Progenitor cell of endocrine pancreas (in vitro differentiated cells): ENCODE measurements at regions not wholly inside any gene's neighbourhood (a gene's known extent, or its start where the extent isn't known, plus 50 kb on each side); places are given as distances from the start of the nearest gene placed in this dataset.

Experiments used
- DNase-seq: peaks from one replicate; pipeline ENCODE4 v3.0.0; 2021; ENCODE audit warnings: low spot score; ENCODE audit not compliant: unreplicated experiment
- H3K27ac Mint-ChIP-seq: 2 replicates; pipeline ENCODE4 v1.8.0; 2021; ENCODE audit warnings: mild to moderate bottlenecking, moderate library complexity, mixed read lengths
- H3K27me3 Mint-ChIP-seq: 2 replicates; pipeline ENCODE4 v1.8.0; 2021; ENCODE audit warnings: mixed read lengths
- H3K36me3 Mint-ChIP-seq: 2 replicates; pipeline ENCODE4 v1.8.0; 2022; ENCODE audit warnings: mixed read lengths; ENCODE audit not compliant: insufficient read depth
- H3K4me1 Mint-ChIP-seq: 2 replicates; pipeline ENCODE4 v1.8.0; 2021; ENCODE audit warnings: low read depth, mixed read lengths
- H3K4me3 Mint-ChIP-seq: 2 replicates; pipeline ENCODE4 v1.8.0; 2021; ENCODE audit warnings: low read depth, mild to moderate bottlenecking, moderate library complexity, mixed read lengths
- H3K9me3 Mint-ChIP-seq: 2 replicates; pipeline ENCODE4 v1.8.0; 2021; ENCODE audit warnings: low read depth, mixed read lengths
- CTCF ChIP-seq: fragments of 200-600 bp; sonication (generic); IDR thresholded peaks from one replicate; pipeline ENCODE4 v1.5.0; 2021; ENCODE audit warnings: antibody characterized with exemption, mild to moderate bottlenecking; ENCODE audit not compliant: unreplicated experiment

GRCh38 chr5:115409094-115409493 lies 112.6 kb upstream of the CCDC112 start:
- H3K27me3 Mint-ChIP-seq, result peaks cover 14% of the 10 kb centered on the region
- H3K4me3 Mint-ChIP-seq, result no peak overlapping the region
- no peak for TF ChIP-seq CTCF
- no peaks in the 10 kb centered on the region for H3K9me3 Mint-ChIP-seq
- no peaks in the 10 kb centered on the region for H3K36me3 Mint-ChIP-seq
- H3K27ac Mint-ChIP-seq, result no peak overlapping the region
- DNase-seq, result no peak
- H3K4me1 Mint-ChIP-seq, result no peaks in the 10 kb centered on the region

DNA sequence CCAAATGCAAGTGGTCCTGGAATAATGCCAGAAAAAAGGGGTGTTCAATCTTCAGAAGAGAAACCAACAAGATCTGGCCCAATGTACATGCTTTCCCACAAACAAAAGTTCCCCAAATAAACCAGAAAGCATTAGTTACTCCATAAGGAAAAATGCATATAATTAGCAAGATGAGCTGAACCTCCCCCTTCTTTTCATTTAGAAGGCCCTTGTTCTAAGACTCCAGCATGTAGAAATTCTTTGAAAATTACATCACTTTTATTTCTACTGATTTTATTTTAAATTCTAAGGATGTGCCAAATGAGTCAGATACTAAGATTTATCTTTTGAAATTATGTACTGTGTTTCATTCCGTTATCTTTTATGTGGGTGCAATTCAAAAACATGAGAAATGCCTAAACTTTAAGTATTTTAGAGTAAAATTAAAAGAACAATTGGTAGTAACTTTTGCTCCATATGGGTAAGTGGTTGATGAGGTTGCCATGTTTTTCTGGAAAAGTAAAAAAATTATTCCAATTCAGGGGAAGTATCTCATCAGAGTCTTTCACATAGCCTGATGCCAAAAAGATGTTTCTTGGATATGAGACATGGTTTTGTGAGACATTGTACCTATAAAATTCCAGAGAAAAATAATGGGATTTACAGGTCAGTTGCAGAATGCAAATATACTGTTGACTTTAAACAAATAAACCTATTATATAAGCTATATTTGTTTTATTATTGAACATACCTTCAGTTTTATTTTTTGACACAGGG lies 106.5 kb upstream of the CCDC112 start:
- no peak overlapping the region for H3K27ac Mint-ChIP-seq
- peaks cover 3% of the 10 kb centered on the region for H3K27me3 Mint-ChIP-seq
- H3K4me3 Mint-ChIP-seq, result no peak overlapping the region
- no peaks in the 10 kb centered on the region for H3K4me1 Mint-ChIP-seq
- H3K36me3 Mint-ChIP-seq, result no peaks in the 10 kb centered on the region
- no peak for TF ChIP-seq CTCF
- DNase-seq, result no peak
- H3K9me3 Mint-ChIP-seq, result peaks cover 6% of the 10 kb centered on the region

- H3K9me3 Mint-ChIP-seq, result peaks cover 6% of the 10 kb centered on the region
- no peak for DNase-seq
- peaks cover 3% of the 10 kb centered on the region for H3K27me3 Mint-ChIP-seq
- H3K4me1 Mint-ChIP-seq, result no peaks in the 10 kb centered on the region
- no peak for TF ChIP-seq CTCF
- H3K4me3 Mint-ChIP-seq, result no peak overlapping the region
- H3K27ac Mint-ChIP-seq, result no peak overlapping the region
- H3K36me3 Mint-ChIP-seq, result no peaks in the 10 kb centered on the region
Observed at GRCh38 chr5:115402092-115402491, 105.6 kb upstream of the CCDC112 start.

DNA sequence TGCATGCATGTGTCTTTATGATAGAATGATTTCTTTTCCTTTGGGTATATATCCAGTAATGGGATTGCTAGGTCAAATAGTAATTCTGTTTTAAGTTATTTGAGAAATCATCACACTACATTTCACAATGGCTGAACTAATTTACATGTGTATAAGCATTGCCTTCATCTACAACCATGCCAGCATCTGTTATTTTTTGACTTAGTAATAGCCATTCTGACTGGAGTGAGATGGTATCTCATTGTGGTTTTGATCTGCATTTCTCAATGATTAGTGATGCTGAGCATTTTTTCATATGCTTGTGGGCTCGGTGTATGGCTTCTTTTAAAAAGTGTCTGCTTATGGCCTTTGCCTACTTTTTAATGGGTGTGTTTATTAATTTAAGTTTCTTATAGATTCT lies 102.3 kb upstream of the CCDC112 start:
- no peaks in the 10 kb centered on the region for H3K4me1 Mint-ChIP-seq

GRCh38 chr5:115396688-115397087 lies 100.2 kb upstream of the CCDC112 start:
- H3K4me1 Mint-ChIP-seq, result peaks cover 2% of the 10 kb centered on the region
- peaks cover 6% of the 10 kb centered on the region for H3K9me3 Mint-ChIP-seq
- H3K4me3 Mint-ChIP-seq, result no peak overlapping the region
- H3K27me3 Mint-ChIP-seq, result no peaks in the 10 kb centered on the region
- TF ChIP-seq CTCF, result no peak
- no peak overlapping the region for H3K27ac Mint-ChIP-seq
- DNase-seq, result no peak
- no peaks in the 10 kb centered on the region for H3K36me3 Mint-ChIP-seq

More for the DNA sequence above, 102.3 kb upstream of the CCDC112 start:
- no peak for TF ChIP-seq CTCF
- H3K27ac Mint-ChIP-seq, result no peak overlapping the region
- H3K36me3 Mint-ChIP-seq, result no peaks in the 10 kb centered on the region
- no peaks in the 10 kb centered on the region for H3K27me3 Mint-ChIP-seq
- H3K4me3 Mint-ChIP-seq, result no peak overlapping the region
- H3K9me3 Mint-ChIP-seq, result peaks cover 6% of the 10 kb centered on the region
- DNase-seq, result no peak
